Pancreas (tissue), 10 donors: ENCODE measurements at regions not wholly inside any gene's neighbourhood (a gene's known extent, or its start where the extent isn't known, plus 50 kb on each side); places are given as distances from the start of the nearest gene placed in this dataset.

Experiments used
- ATAC-seq, 4 donors: fragments of 200-7000 bp; cut with Tn5 transposase; one replicate each; pipeline versions ENCODE4 v1.8.0 to v1.9.1; 2020; ENCODE audit warnings: mild to moderate bottlenecking in 4 of 4, moderate library complexity in 4 of 4
- DNase-seq, 6 donors: peaks; one replicate each; pipeline ENCODE4 v3.0.0-alpha.2; 2020
- FAIRE-seq: peaks from 2 replicates; lab custom pipeline; 2012; peaks lifted over from hg19 to GRCh38; lab: Jason Lieb, UNC
- H3K27ac ChIP-seq, 4 donors: fragments of 200-600 bp; sonication (generic); 1 replicate in 3 of 4; 2 replicates in 1 of 4; pipeline versions ENCODE4 v1.5.0 to v1.8.0; 2020
- H3K27me3 ChIP-seq, 4 donors: fragments of 200-600 bp; one replicate each; pipeline ENCODE4 v1.8.0; 2021
- H3K36me3 ChIP-seq, 3 donors: fragments of 200-600 bp; sonication (generic) in 1 of 3; one replicate each; pipeline versions ENCODE4 v1.5.0 to v1.8.0; 2020 to 2021
- H3K4me1 ChIP-seq, 3 donors: fragments of 200-600 bp; one replicate each; pipeline ENCODE4 v1.8.0; 2021
- H3K4me3 ChIP-seq, 4 donors: fragments of 200-600 bp; sonication (generic) in 2 of 4; one replicate each; pipeline versions ENCODE4 v1.5.0 to v1.8.0; 2020 to 2021
- H3K9me3 ChIP-seq, 4 donors: fragments of 200-600 bp; one replicate each; pipeline ENCODE4 v1.8.0; 2021
- WGBS, 2 donors: extraction: QIAGEN DNeasy Blood & Tissue Kit; methylation state at CpG; one replicate each; pipeline ENCODE4 v1.1.7; 2013; 5-methylcytosine and 5-hydroxymethylcytosine counted together
- intact Hi-C, 3 donors: fragments of 100-400 bp; cut with DNase I; formaldehyde crosslinking; loops; one replicate each; pipeline versions ENCODE4 v1.11.1 to v1.14.2; 2022
- TF ChIP-seq, protein P1 (sequence below), 4 donors: fragments of 200-600 bp; sonication (generic) in 3 of 4; IDR thresholded peaks; one replicate each; pipeline versions ENCODE4 v1.5.0 to v1.8.0; 2021; ENCODE audit warnings: antibody characterized with exemption in 4 of 4
- donor health status: healthy with polysubstance abuse.
- donor health status: DM: no; HTN: no; CAD: no; lungs with moderate emphysema.
- donor health status: DM: no; HTN: no; CAD: no.
- donor health status: control.
- donor health status: control.
- donor health status: Bipolar disorder and iron deficiency.
- donor health status: DM: yes; HTN: yes; CAD: no.
- donor health status: DM: no; HTN: no; CAD: no.
- donor health status: DM: no; HTN: no; CAD: no.
- donor health status: DM: yes; HTN: yes; CAD: no.

DNA sequence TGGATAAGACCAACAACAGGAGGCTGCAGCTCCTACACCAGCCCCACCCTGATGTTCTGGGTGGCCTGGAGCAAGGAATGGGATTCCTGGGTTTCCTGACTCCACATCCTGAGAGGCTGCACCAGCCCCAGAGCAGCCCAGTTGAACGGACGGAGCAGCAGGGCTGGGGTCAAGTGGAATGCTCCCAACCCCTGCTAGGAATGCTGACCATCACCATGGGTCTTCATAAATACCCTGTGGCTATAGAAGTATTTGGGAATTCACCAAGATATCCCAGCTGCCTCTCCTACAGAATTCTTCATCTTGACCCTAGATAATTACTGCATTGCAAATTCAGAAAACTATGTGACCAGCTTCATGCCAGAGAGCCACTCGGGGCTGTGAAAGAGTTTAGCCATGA lies 180.3 kb downstream of the THBS2 start:
- peak in 1 of 4 donors; percentile 34 for ATAC-seq

DNA sequence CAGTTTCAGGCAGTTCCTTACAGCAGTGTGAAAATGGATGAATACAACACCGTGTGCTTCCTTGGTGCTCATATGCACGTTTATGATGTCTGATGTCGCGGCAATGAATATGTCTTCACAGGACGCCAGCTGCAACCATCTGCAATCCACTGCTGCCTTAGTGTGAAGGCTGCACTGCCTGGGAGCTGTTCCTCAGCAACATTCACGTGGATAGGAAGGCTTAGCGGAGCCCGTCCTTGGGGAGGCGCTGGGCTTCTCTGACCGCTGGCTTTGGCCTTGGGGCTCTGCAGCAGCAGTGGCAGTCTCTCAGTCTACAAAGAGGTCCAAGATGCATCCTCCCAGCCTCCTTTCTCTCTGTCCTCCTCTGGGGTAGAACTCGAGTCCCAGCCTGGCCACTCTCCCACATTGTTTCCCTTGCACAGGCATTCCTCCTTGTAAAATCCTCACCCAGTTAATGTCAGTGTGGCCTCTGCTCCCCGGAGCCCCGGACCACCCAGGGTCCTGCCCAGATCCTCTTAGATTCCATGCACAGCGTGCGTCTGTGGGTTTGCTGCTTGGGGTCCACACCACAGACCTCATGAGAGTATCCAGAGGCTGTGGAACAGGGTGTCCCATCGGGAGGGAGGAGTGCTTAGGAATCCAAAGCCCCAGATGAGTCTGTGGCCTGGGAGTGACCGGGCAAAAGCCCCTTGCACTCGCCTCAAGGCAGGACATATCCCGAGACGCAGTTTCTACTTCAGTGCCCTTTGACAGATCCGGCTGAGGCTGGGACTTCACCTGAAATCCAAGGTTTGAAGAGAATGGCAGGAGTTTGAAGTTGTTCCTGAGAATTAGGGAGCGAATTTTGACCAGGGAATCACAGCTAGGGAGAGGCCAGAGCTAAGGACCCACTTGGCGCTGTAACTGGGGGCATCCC lies 181.3 kb downstream of the THBS2 start:
- Histone ChIP-seq H3K27ac (no peak overlapping the region), H3K4me3 (no peak overlapping the region), H3K4me1 (no peaks in the 10 kb centered on the region), H3K36me3 (no peaks in the 10 kb centered on the region), H3K9me3 (no peaks in the 10 kb centered on the region), H3K27me3 (no peaks in the 10 kb centered on the region)
- TF ChIP-seq, protein P1, sequence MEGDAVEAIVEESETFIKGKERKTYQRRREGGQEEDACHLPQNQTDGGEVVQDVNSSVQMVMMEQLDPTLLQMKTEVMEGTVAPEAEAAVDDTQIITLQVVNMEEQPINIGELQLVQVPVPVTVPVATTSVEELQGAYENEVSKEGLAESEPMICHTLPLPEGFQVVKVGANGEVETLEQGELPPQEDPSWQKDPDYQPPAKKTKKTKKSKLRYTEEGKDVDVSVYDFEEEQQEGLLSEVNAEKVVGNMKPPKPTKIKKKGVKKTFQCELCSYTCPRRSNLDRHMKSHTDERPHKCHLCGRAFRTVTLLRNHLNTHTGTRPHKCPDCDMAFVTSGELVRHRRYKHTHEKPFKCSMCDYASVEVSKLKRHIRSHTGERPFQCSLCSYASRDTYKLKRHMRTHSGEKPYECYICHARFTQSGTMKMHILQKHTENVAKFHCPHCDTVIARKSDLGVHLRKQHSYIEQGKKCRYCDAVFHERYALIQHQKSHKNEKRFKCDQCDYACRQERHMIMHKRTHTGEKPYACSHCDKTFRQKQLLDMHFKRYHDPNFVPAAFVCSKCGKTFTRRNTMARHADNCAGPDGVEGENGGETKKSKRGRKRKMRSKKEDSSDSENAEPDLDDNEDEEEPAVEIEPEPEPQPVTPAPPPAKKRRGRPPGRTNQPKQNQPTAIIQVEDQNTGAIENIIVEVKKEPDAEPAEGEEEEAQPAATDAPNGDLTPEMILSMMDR (IDR thresholded peaks at IDR 0.05): no peak
- FAIRE-seq: no peak
- 60 to 72% methylated on average over 23 of the region's 23 CpGs for WGBS, 2 donors
- ATAC-seq: no peak
- intact Hi-C loops: no loop called here
- DNase-seq: no peak

More for the DNA sequence above, 180.3 kb downstream of the THBS2 start:
- Histone ChIP-seq H3K27me3 (no peaks in the 10 kb centered on the region), H3K36me3 (no peaks in the 10 kb centered on the region), H3K4me1 (no peaks in the 10 kb centered on the region), H3K4me3 (no peak overlapping the region), H3K27ac (no peak overlapping the region), H3K9me3 (no peaks in the 10 kb centered on the region)
- TF ChIP-seq, protein P1 (IDR thresholded peaks at IDR 0.05): no peak
- FAIRE-seq: no peak
- no peak for DNase-seq
- WGBS, 2 donors: 41 to 69% methylated on average over 3 of the region's 3 CpGs
- intact Hi-C loops: no loop called here

DNA sequence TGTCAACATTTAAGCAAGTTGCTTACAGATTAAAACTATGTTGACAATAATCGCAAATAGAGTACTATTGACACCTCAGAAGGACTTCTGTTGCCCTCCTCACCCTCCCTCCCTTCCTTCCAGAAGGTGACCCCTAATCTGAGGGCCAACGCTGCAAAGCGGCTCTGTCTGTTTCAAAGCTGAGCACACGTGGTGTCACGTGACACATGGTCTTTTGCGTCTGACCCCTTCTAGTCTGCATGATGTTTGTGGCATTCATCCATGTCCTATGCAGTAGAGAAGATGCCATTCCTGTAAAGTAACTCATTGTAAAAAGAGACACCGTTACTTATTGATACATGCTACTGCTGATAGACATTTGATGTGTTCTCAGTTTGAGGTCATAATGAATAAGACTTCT lies 182.3 kb downstream of the THBS2 start:
- 57 to 75% methylated on average over 7 of the region's 7 CpGs for WGBS, 2 donors
- Histone ChIP-seq H3K4me1 (no peaks in the 10 kb centered on the region), H3K4me3 (no peak overlapping the region), H3K27me3 (no peaks in the 10 kb centered on the region), H3K27ac (no peak overlapping the region), H3K9me3 (no peaks in the 10 kb centered on the region), H3K36me3 (no peaks in the 10 kb centered on the region)
- intact Hi-C loops: no loop called here
- TF ChIP-seq, protein P1 (IDR thresholded peaks at IDR 0.05): no peak
- DNase-seq (no peak), FAIRE-seq (no peak), ATAC-seq (no peak)

DNA sequence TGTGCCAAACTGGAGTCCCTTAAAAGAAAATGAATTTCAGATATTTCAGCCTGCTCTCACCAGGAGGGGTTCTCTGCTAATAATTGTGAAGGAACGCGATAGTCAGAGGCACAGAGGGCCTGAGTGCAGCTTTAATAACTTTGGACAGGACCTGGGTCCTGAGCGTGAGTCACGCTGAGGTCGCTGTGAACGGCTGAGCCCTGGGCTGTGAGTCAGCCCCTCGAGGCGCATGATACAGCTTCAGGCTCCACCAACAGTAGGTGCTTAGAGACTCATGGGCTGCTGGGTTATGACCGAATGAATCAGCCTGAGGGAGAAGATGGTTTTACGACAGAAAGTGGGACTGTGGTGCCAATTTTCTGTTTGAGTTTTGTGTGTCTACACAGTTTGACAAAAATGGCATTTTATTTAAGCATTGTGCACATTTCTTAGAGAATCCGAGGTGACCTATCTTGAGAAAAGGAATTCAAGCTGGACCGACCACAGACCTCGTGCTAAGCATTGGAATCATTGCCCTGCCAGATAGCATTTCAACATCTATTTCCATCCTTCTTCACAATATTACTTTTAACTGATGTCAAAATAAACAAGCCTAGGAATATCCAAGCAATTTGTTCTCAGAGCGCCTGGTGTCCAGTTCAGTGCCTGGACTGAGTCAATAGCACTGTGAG lies 183.0 kb downstream of the THBS2 start:
- ATAC-seq (peak in 3 of 4 donors; percentile 77 to 83 (median 80)), DNase-seq (peak in 3 of 6 donors; percentile 14 to 34 (median 20)), FAIRE-seq (peak; percentile 34)
- 55 to 78% methylated on average over 14 of the region's 14 CpGs for WGBS, 2 donors
- H3K27me3 ChIP-seq: no peaks in the 10 kb centered on the region
- peak overlapping the region in 1 of 4 donors; percentile 3 for H3K27ac ChIP-seq
- no peaks in the 10 kb centered on the region for H3K36me3 ChIP-seq
- intact Hi-C loops: no loop called here
- no peaks in the 10 kb centered on the region for H3K4me1 ChIP-seq
- TF ChIP-seq, protein P1 (IDR thresholded peaks at IDR 0.05): no peak
- no peak overlapping the region for H3K4me3 ChIP-seq
- H3K9me3 ChIP-seq: no peaks in the 10 kb centered on the region
